T-helper 17 cell (primary cell): ENCODE measurements at regions not wholly inside any gene's neighbourhood (a gene's known extent, or its start where the extent isn't known, plus 50 kb on each side); places are given as distances from the start of the nearest gene placed in this dataset.

Experiments
- ATAC-seq: fragments of 150-1000 bp; cut with Tn5 transposase; 2 replicates; pipeline ENCODE4 v1.10.0; 2021; ENCODE audit warnings: mild to moderate bottlenecking, moderate library complexity
- DNase-seq, 3 donors: peaks; one replicate each; pipeline versions ENCODE4 v3.0.0 to v3.0.0-alpha.2; 2020 to 2021
- H3K9me3 ChIP-seq: one replicate; pipeline ENCODE4 v1.7.0; 2013; ENCODE audit warnings: low read length, mild to moderate bottlenecking; ENCODE audit not compliant: control insufficient read depth, poor library complexity, severe bottlenecking
- H3K27ac Mint-ChIP-seq: one replicate; pipeline ENCODE4 v1.8.0; 2022; ENCODE audit warnings: mild to moderate bottlenecking, moderate library complexity, mixed read lengths
- H3K27me3 Mint-ChIP-seq: one replicate; pipeline ENCODE4 v1.8.0; 2022; ENCODE audit warnings: mixed read lengths
- H3K36me3 Mint-ChIP-seq: one replicate; pipeline ENCODE4 v1.8.0; 2022; ENCODE audit warnings: low read depth, mixed read lengths
- H3K4me1 Mint-ChIP-seq: one replicate; pipeline ENCODE4 v1.8.0; 2022; ENCODE audit warnings: mild to moderate bottlenecking, mixed read lengths
- H3K4me3 Mint-ChIP-seq: one replicate; pipeline ENCODE4 v1.8.0; 2022; ENCODE audit warnings: mild to moderate bottlenecking, moderate library complexity, mixed read lengths

DNA sequence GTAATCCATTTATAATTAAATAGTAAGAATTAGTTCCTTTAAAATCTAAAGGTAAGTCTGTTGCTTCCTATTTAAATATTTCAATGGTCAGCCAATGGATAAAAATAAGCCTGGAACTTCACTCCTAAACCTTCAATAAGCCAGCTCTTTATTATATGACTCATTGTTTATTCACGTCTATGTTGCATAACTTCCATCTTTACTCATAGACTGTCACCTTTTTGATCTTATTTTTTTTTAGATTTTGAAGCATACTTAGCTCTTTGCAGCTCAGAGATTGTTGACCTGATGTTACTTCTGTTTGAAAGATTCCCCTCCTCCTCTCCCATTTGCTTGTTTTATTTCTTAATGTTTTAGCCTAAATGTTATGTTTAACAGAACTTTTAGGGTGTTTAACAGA, 1571.2 kb upstream of the RAG2 start:
- H3K4me1 Mint-ChIP-seq: no peaks in the 10 kb centered on the region
- H3K4me3 Mint-ChIP-seq: no peak overlapping the region
- no peak overlapping the region for H3K27ac Mint-ChIP-seq
- peaks cover 4% of the 10 kb centered on the region for H3K9me3 ChIP-seq
- H3K27me3 Mint-ChIP-seq: no peaks in the 10 kb centered on the region
- no peak for ATAC-seq
- no peaks in the 10 kb centered on the region for H3K36me3 Mint-ChIP-seq
- DNase-seq: no peak

DNA sequence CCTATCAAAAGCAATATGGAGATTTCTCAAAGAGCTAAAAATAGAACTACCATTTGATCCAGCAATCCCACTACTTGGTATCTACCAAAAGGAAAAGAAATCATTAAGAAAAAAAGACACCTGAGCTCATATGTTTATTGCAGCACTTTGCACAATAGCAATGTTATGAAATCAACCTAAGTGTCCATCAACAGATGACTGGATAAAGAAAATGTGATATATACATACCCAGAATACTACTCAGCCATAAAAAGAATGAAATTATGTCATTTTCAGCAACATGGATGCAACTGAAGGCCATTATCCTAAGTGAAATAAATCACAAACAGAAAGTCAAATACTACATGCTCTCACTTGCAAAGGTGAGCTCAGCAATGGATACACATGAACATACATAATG, 1565.5 kb upstream of the RAG2 start:
- Mint-ChIP-seq H3K4me1 (no peaks in the 10 kb centered on the region), H3K4me3 (no peak overlapping the region), H3K27ac (no peak overlapping the region), H3K36me3 (no peaks in the 10 kb centered on the region), H3K27me3 (no peaks in the 10 kb centered on the region)
- no peak for ATAC-seq
- H3K9me3 ChIP-seq: no peaks in the 10 kb centered on the region
- no peak for DNase-seq

DNA sequence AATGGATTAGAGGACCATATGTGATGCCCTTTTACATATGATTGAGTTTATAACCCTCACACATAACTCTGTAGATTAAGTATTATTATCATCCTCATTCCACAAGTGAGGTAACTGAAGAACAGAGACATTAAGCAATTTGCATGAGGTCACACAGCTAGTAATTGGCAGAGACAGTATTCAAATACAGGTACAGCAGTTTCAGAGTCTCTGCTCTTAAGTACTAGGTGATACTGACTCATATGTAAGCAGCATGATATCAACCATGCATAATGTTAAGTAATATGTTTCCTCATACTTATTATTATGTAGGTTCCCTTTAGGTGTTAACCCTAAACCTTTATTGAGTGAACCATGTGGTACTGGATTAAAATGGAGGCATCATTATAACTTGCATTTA, 1562.4 kb upstream of the RAG2 start:
- H3K9me3 ChIP-seq: no peaks in the 10 kb centered on the region
- no peak overlapping the region for H3K4me3 Mint-ChIP-seq
- no peaks in the 10 kb centered on the region for H3K27me3 Mint-ChIP-seq
- no peak overlapping the region for H3K27ac Mint-ChIP-seq
- ATAC-seq: no peak
- H3K36me3 Mint-ChIP-seq: no peaks in the 10 kb centered on the region
- H3K4me1 Mint-ChIP-seq: no peaks in the 10 kb centered on the region
- DNase-seq: no peak

DNA sequence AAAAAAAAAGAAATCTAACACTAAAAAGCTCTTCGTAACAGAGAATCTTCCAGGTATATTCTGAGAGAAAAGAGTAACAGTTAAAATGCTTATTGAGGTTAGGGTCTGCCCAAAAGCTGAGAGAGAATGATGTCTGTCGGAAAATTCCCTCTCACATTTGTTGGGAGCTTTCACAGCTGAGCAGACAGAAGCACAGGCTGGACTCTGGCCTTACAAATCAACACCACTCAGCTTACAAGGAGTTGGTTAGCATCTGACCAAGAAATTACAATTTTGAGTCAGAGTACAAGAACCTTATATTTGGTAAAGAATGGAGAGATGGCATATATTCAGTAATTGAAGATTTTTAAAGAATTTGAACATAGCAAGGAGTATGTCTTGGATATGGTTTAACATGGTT, 1561.0 kb upstream of the RAG2 start:
- Mint-ChIP-seq H3K27ac (no peak overlapping the region), H3K36me3 (no peaks in the 10 kb centered on the region), H3K4me1 (no peaks in the 10 kb centered on the region), H3K4me3 (no peak overlapping the region), H3K27me3 (no peaks in the 10 kb centered on the region)
- DNase-seq (no peak), ATAC-seq (no peak)
- H3K9me3 ChIP-seq: no peaks in the 10 kb centered on the region

DNA sequence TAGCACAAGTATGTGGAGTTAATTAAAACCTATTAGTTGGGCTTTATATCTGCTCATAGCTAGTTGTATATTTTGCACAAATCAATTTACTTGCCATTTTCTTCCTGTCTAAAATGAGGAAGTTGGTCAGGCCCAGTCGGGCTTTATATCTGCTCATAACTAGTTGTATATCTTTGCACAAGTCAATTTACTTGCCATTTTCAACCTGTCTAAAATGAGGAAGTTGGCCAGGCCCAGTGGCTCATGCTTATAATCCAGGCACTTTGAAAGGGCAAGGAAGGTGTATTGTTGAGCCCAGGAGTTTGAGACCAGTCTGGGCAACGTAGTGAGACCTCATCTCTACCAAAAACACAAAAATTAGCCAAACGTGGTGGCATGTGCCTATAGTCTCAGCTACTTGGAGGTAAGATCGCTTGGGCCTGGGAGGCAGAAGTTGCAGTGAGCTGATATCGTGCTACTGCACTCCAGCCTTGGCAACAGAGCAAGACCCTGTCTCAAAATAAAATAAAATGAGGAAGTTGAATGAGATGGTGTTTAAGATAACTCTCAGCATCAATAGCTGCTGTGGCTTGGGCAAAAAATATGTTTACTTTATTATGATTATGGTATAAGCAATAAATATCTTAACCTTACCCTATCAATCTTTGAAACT, 1558.6 kb upstream of the RAG2 start:
- no peaks in the 10 kb centered on the region for H3K36me3 Mint-ChIP-seq
- no peak overlapping the region for H3K4me3 Mint-ChIP-seq
- H3K4me1 Mint-ChIP-seq: no peaks in the 10 kb centered on the region
- no peak for ATAC-seq
- no peak for DNase-seq
- H3K27me3 Mint-ChIP-seq: no peaks in the 10 kb centered on the region
- H3K27ac Mint-ChIP-seq: no peak overlapping the region
- H3K9me3 ChIP-seq: no peaks in the 10 kb centered on the region

DNA sequence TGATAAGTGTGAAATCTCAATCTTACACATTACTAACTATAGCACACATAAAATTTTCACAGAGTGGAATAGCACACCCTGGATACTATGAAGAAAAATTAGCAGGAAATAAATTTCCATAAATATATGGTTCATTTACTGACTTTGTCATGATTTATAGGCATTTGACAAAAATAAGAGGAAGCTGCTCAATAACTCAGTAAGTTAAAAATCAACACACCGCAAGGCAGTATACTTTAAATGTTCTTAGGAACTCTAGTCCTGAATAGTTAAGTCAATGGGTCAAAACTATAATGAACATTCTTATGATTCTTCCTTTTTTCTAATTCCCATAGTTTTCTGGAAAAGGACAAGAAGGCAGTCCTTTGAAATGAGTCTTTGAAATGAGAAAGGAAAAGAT, 1557.8 kb upstream of the RAG2 start:
- no peaks in the 10 kb centered on the region for H3K4me1 Mint-ChIP-seq
- H3K27ac Mint-ChIP-seq: no peak overlapping the region
- no peaks in the 10 kb centered on the region for H3K9me3 ChIP-seq
- H3K4me3 Mint-ChIP-seq: no peak overlapping the region
- DNase-seq: no peak
- no peaks in the 10 kb centered on the region for H3K27me3 Mint-ChIP-seq
- H3K36me3 Mint-ChIP-seq: no peaks in the 10 kb centered on the region
- no peak for ATAC-seq

DNA sequence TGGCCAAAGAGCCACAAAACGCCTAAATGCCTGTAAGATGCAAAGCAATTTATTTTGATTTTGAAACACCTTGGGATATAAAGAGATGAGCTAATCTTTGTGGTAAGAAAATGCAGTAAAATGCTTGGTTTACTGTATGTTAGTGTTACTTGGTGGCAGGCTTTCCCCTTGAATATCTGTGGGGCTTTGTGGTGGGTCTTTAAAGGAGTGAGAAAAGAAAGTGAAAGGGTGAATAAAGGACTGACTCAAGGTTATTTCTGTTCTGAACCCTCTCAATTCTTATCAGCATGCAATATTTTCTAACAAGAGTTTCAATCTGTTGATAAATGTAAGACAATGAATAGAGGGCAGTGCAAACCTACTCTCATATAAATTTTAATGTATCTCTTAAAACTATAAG, 1555.9 kb upstream of the RAG2 start:
- H3K27me3 Mint-ChIP-seq: no peaks in the 10 kb centered on the region
- no peaks in the 10 kb centered on the region for H3K9me3 ChIP-seq
- no peak overlapping the region for H3K4me3 Mint-ChIP-seq
- no peaks in the 10 kb centered on the region for H3K36me3 Mint-ChIP-seq
- ATAC-seq (no peak), DNase-seq (no peak)
- no peaks in the 10 kb centered on the region for H3K4me1 Mint-ChIP-seq
- no peak overlapping the region for H3K27ac Mint-ChIP-seq

DNA sequence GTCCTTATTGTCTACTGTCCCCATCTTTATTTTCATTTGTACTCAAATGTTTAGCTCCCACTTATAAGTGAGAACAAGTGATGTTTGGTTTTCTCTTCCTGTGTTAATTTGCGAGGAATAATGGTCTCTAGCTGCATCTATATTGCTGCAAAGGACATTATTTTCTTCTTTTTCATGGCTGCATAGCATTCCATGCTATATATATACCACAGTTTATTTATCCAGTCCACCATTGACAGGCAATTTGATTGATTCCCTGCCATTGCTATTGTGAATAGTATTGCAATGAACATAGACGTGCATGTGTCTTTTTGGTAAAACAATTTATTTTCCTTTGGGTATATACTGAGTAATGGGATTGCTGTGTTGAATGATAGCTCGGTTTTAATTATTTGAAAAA, 1545.8 kb upstream of the RAG2 start:
- H3K36me3 Mint-ChIP-seq: no peaks in the 10 kb centered on the region
- no peaks in the 10 kb centered on the region for H3K9me3 ChIP-seq
- H3K4me1 Mint-ChIP-seq: no peaks in the 10 kb centered on the region
- H3K4me3 Mint-ChIP-seq: no peak overlapping the region
- ATAC-seq: no peak
- H3K27me3 Mint-ChIP-seq: no peaks in the 10 kb centered on the region
- no peak overlapping the region for H3K27ac Mint-ChIP-seq
- DNase-seq: no peak

DNA sequence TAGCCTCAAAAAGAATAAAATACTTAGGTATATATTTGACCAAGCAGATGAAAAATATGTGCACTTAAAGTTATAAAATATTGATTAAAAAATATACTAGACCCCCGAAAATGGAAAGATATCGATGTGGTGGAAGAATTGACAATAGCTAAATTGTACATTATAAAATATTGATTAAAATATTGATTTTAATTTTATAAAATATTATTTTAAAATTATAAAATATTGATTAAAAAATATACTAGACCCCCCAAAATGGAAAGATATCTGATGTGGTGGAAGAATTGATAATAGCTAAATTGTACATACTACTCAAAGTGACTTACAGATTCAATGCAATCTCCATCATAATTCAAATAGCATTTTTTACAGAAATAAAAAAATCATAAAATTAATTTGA, 1540.9 kb upstream of the RAG2 start:
- H3K27ac Mint-ChIP-seq: no peak overlapping the region
- H3K36me3 Mint-ChIP-seq: no peaks in the 10 kb centered on the region
- no peaks in the 10 kb centered on the region for H3K4me1 Mint-ChIP-seq
- DNase-seq (no peak), ATAC-seq (no peak)
- no peaks in the 10 kb centered on the region for H3K9me3 ChIP-seq
- no peak overlapping the region for H3K4me3 Mint-ChIP-seq
- no peaks in the 10 kb centered on the region for H3K27me3 Mint-ChIP-seq

DNA sequence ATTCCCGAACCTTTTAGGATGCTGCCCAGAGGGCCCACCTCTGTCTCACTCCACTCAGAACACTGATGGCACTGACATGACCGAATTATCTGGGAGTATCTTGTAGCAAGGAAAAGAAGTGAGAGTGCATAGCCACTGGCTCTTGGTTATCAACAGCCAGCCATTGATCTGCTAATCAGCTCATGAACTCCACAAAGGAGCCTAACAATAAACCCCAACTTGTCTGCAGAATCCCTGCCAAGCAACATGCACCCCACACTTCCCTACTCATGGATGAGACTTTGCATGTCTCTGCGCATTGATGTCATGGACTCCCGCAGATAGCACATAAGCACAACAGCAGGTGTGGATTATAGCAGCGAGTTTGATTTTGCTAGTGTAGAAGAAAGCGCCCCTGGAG, 1538.9 kb upstream of the RAG2 start:
- ATAC-seq: no peak
- Mint-ChIP-seq H3K27me3 (no peaks in the 10 kb centered on the region), H3K27ac (no peak overlapping the region), H3K36me3 (no peaks in the 10 kb centered on the region), H3K4me1 (no peaks in the 10 kb centered on the region), H3K4me3 (no peak overlapping the region)
- H3K9me3 ChIP-seq: peaks cover 2% of the 10 kb centered on the region
- DNase-seq: no peak

DNA sequence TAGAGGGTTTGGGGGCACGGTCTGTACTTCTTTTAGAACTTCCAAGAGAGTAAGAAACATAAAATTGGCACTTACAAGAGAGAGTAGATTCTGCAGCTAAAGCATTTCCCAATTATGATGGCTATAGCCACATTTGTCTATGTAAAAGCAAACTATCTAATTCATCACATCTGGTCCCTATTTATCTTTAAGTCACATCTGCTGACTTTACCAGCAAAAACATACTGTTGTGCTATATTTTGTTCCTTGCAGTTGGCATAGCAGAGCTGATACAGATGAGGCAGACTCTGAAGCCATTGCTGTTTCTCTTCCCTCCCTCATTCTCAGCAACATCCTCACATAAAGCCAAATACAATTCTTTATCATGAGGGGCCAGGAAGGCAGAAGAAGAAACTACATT, 1533.5 kb upstream of the RAG2 start:
- DNase-seq (no peak), ATAC-seq (no peak)
- no peaks in the 10 kb centered on the region for H3K4me1 Mint-ChIP-seq
- no peaks in the 10 kb centered on the region for H3K36me3 Mint-ChIP-seq
- peaks cover 4% of the 10 kb centered on the region for H3K9me3 ChIP-seq
- no peak overlapping the region for H3K27ac Mint-ChIP-seq
- H3K4me3 Mint-ChIP-seq: no peak overlapping the region
- H3K27me3 Mint-ChIP-seq: no peaks in the 10 kb centered on the region

DNA sequence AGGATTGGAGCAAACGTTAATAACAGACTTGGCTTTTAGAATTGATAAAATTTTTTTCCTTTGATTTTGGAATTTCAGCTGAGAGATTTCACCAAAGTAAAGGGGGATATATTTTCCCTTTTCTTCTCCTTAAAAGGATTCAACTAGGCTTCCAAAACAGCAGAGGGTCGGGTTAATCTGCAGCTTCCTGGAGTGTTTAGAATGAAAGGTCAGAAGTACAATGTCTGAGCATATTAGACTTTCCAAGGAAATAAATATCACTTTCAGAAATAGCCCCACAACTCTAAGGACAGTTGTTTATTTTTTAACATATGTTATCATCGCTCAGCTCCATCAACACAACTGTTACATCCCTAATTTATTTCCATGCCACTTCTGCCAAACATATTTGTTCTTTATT, 1532.9 kb upstream of the RAG2 start:
- H3K9me3 ChIP-seq: peaks cover 4% of the 10 kb centered on the region
- H3K27me3 Mint-ChIP-seq: no peaks in the 10 kb centered on the region
- ATAC-seq (no peak), DNase-seq (no peak)
- no peak overlapping the region for H3K27ac Mint-ChIP-seq
- no peaks in the 10 kb centered on the region for H3K36me3 Mint-ChIP-seq
- H3K4me1 Mint-ChIP-seq: no peaks in the 10 kb centered on the region
- no peak overlapping the region for H3K4me3 Mint-ChIP-seq

DNA sequence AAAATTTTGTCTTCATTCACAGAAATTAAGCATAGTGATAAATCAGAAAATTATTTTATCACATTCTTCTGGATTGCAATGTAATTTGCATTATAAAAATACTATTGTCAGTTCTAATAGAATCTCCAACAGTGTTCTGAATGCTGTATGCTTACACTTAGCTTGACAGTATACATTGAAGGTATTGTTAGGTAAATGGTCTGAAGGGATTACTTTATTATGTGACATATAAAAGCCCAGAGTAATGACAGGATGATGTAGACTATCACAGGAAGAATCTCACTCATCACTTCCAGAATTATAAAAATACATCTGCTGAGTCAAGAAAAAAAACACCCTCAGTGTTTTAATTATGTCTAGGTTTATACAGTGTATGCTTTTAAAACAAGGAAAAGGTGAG, 1532.5 kb upstream of the RAG2 start:
- DNase-seq (no peak), ATAC-seq (no peak)
- H3K27ac Mint-ChIP-seq: no peak overlapping the region
- H3K4me3 Mint-ChIP-seq: no peak overlapping the region
- H3K27me3 Mint-ChIP-seq: no peaks in the 10 kb centered on the region
- no peaks in the 10 kb centered on the region for H3K4me1 Mint-ChIP-seq
- no peaks in the 10 kb centered on the region for H3K36me3 Mint-ChIP-seq
- peaks cover 4% of the 10 kb centered on the region for H3K9me3 ChIP-seq

DNA sequence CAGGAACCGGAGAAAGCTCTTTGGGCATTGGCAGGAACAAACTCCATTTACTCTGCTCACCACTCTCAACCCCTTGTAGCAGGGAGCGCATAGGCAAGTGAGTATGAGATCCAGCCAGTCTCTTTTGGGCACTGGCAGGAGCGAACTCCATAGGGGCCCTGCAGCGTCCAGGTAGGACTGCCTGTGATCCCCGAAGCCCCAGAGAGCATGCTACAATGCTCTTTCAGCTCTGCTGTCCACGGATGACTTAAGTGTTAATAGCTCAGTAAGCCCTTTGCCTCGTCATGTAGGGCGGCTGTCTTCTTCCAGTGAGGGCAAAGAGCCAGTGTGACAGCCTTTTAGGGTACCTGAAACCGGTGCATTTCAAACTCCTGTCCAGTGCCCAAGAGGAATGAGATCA, 1525.6 kb upstream of the RAG2 start:
- ATAC-seq (no peak), DNase-seq (no peak)
- H3K27me3 Mint-ChIP-seq: no peaks in the 10 kb centered on the region
- no peak overlapping the region for H3K4me3 Mint-ChIP-seq
- H3K36me3 Mint-ChIP-seq: no peaks in the 10 kb centered on the region
- no peaks in the 10 kb centered on the region for H3K4me1 Mint-ChIP-seq
- H3K9me3 ChIP-seq: no peaks in the 10 kb centered on the region
- no peak overlapping the region for H3K27ac Mint-ChIP-seq
